ENCODE measurements at regions not wholly inside any gene's neighbourhood (a gene's known extent, or its start where the extent isn't known, plus 50 kb on each side); places are given as distances from the start of the nearest gene placed in this dataset.

GRCh38 chr17:63189930-63190329, 223.9 kb downstream of the TANC2 start:
- TF ChIP-seq POLR2A (IDR thresholded peaks at IDR 0.05) (no peak), CTCF (IDR thresholded peaks at IDR 0.05) (no peak)
